Esophagus squamous epithelium (tissue), 5 donors: ENCODE measurements at regions not wholly inside any gene's neighbourhood (a gene's known extent, or its start where the extent isn't known, plus 50 kb on each side); places are given as distances from the start of the nearest gene placed in this dataset.

Source experiments
- DNase-seq: peaks from one replicate; lab custom pipeline; 2025; lab: John Stamatoyannopoulos, UW
- H3K27ac ChIP-seq, 4 donors: fragments of 200-600 bp; sonication (generic); one replicate each; pipeline ENCODE4 v1.5.1; 2016 to 2019; ENCODE audit warnings: mild to moderate bottlenecking in 1 of 4
- H3K27me3 ChIP-seq, 4 donors: fragments of 200-600 bp; sonication (generic); 1 replicate in 3 of 4; 2 replicates in 1 of 4; pipeline versions ENCODE4 v1.5.1 to v1.6.0; 2017 to 2021; ENCODE audit warnings: antibody characterized with exemption in 1 of 4
- H3K36me3 ChIP-seq, 3 donors: fragments of 200-600 bp; sonication (generic); one replicate each; pipeline ENCODE4 v1.5.1; 2016 to 2019
- H3K4me1 ChIP-seq, 3 donors: fragments of 200-600 bp; sonication (generic); one replicate each; pipeline ENCODE4 v1.5.1; 2017 to 2019
- H3K4me3 ChIP-seq, 4 donors: fragments of 200-600 bp; sonication (generic); 1 replicate in 3 of 4; 2 replicates in 1 of 4; pipeline ENCODE4 v1.5.1; 2016 to 2019; ENCODE audit warnings: mild to moderate bottlenecking in 2 of 4, moderate library complexity in 1 of 4
- H3K9me3 ChIP-seq, 3 donors: fragments of 200-600 bp; sonication (generic); one replicate each; pipeline ENCODE4 v1.5.1; 2016 to 2019
- CTCF ChIP-seq, 6 experiments: fragments of 450-650 bp in 4 of 6; fragments of 200-600 bp in 2 of 6; sonication (generic) in 2 of 6; IDR thresholded peaks; one replicate each; pipeline ENCODE4 v1.5.1; 2016 to 2019; ENCODE audit warnings: antibody characterized with exemption in 6 of 6, mild to moderate bottlenecking in 4 of 6, moderate library complexity in 4 of 6
- POLR2A ChIP-seq, 4 donors: fragments of 450-650 bp; IDR thresholded peaks; one replicate each; pipeline ENCODE4 v1.6.1; 2017; ENCODE audit warnings: antibody characterized with exemption in 4 of 4, mild to moderate bottlenecking in 4 of 4, moderate library complexity in 3 of 4
- WGBS, 2 donors: methylation state at CpG; one replicate each; pipeline ENCODE4 v1.1.5; 2018; 5-methylcytosine and 5-hydroxymethylcytosine counted together
- intact Hi-C: fragments of 100-400 bp; cut with DNase I; formaldehyde crosslinking; loops from one replicate; pipeline ENCODE4 v1.15.0; 2022
- donor health status: DM: yes; HTN: yes; CAD: no.

DNA sequence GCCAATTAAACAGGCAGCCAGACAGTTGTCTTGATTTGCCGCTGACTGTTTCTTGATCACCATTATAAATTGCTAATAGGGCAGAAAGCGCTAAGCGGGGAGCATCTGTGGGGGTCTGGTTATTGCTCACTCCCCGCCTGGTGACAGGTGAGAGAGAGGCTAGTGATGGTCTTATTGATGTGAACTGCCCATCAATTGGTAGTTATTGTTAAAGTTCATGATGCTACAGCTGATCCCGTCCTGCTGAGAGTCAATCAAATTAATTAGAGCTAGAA is 148.5 kb downstream of the LNPK start:
- Histone ChIP-seq H3K4me1 (no peaks in the 10 kb centered on the region), H3K27ac (no peak overlapping the region), H3K36me3 (no peaks in the 10 kb centered on the region), H3K4me3 (no peak overlapping the region), H3K27me3 (no peaks in the 10 kb centered on the region), H3K9me3 (no peaks in the 10 kb centered on the region)
- intact Hi-C loops = no loop called here
- 86 to 90% methylated on average over 5 of the region's 5 CpGs for WGBS, 2 donors
- TF ChIP-seq CTCF (IDR thresholded peaks at IDR 0.05) (no peak), POLR2A (IDR thresholded peaks at IDR 0.05) (no peak)
- DNase-seq = no peak

DNA sequence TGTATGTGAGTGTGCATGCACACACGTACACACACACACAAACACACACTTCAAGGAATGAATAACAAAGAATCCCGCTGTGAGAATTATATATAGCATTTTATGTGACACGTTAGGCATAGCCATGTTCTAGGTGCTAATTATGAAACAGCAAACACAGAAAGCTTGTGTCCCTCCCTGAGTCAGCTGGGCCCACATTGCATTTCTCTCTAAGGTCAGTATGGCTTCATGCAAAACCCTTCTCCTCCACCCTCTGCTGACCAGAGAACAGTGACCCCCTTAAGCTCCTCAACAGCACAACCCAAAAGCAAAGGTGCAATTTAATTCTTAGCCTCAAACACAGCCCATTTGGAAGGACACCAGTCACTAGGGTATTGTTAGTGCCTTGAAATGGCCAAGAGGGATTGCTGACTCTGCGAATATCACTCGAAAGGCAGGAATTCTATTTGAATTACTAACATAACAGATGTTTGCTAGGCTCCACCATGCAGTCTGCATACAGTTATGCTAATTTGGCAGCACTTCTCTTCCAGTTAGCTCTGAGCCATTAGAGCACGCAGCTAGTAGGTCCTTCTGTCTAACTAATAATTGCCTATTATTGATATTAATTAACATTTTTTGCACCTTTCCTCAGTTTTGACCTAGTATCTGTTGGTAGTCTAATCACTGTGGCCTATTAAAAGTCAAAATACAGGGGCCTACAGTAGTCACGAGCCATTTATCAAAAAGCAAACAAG is 149.0 kb downstream of the LNPK start:
- no peak for DNase-seq
- H3K4me3 ChIP-seq = no peak overlapping the region
- H3K36me3 ChIP-seq = no peaks in the 10 kb centered on the region
- H3K27ac ChIP-seq = no peak overlapping the region
- H3K4me1 ChIP-seq = no peaks in the 10 kb centered on the region
- WGBS, 2 donors = 81 to 82% methylated on average over 7 of the region's 7 CpGs
- TF ChIP-seq CTCF (IDR thresholded peaks at IDR 0.05) (no peak), POLR2A (IDR thresholded peaks at IDR 0.05) (no peak)
- no peaks in the 10 kb centered on the region for H3K27me3 ChIP-seq
- no peaks in the 10 kb centered on the region for H3K9me3 ChIP-seq
- intact Hi-C loops = no loop called here

GRCh38 chr2:175847128-175847527 is 154.9 kb downstream of the LNPK start:
- Histone ChIP-seq H3K9me3 (no peaks in the 10 kb centered on the region), H3K27ac (no peak overlapping the region), H3K36me3 (no peaks in the 10 kb centered on the region), H3K4me1 (no peaks in the 10 kb centered on the region), H3K27me3 (no peaks in the 10 kb centered on the region), H3K4me3 (no peak overlapping the region)
- no peak for TF ChIP-seq CTCF (IDR thresholded peaks at IDR 0.05)
- no peak for TF ChIP-seq POLR2A (IDR thresholded peaks at IDR 0.05)
- no peak for DNase-seq
- intact Hi-C loops = no loop called here

- WGBS, 2 donors = 7 to 50% methylated on average over 1 of the region's 1 CpG
- H3K27ac ChIP-seq = no peak overlapping the region
- TF ChIP-seq POLR2A (IDR thresholded peaks at IDR 0.05) (no peak), CTCF (IDR thresholded peaks at IDR 0.05) (no peak)
- no peaks in the 10 kb centered on the region for H3K4me1 ChIP-seq
- intact Hi-C loops = no loop called here
- H3K4me3 ChIP-seq = no peak overlapping the region
- no peaks in the 10 kb centered on the region for H3K9me3 ChIP-seq
- H3K27me3 ChIP-seq = no peaks in the 10 kb centered on the region
- DNase-seq = no peak
- H3K36me3 ChIP-seq = no peaks in the 10 kb centered on the region
Observed at GRCh38 chr2:175844169-175844568, 157.9 kb downstream of the LNPK start.

- Histone ChIP-seq H3K36me3 (no peaks in the 10 kb centered on the region), H3K27me3 (no peaks in the 10 kb centered on the region), H3K4me1 (no peaks in the 10 kb centered on the region), H3K4me3 (no peak overlapping the region), H3K9me3 (no peaks in the 10 kb centered on the region), H3K27ac (no peak overlapping the region)
- 44 to 68% methylated on average over 2 of the region's 2 CpGs for WGBS, 2 donors
- intact Hi-C loops = no loop called here
- no peak for TF ChIP-seq POLR2A (IDR thresholded peaks at IDR 0.05)
- TF ChIP-seq CTCF (IDR thresholded peaks at IDR 0.05) = no peak
- no peak for DNase-seq
Observed at GRCh38 chr2:175843625-175844024, 158.4 kb downstream of the LNPK start.
